ENCODE measurements at regions not wholly inside any gene's neighbourhood (a gene's known extent, or its start where the extent isn't known, plus 50 kb on each side); places are given as distances from the start of the nearest gene placed in this dataset.

DNA sequence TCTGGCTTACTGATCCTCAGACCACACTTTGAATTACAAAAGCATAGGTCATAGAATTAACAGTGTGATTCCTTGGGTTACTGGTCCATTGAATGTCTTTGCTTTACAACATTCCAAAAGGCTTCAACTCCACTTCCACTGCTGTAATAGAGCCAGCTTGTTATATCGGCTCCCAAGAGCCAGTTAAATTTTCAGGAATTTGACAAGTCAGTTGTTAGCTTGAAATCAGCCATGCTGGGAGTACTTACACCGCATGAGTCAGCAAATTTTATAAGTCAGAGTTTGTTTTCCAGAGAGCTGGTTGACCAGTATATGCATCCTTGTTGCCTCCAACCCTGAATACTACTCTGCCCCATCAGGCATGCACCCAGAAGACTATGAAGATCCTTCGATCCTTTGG is 73.1 kb downstream of the FOXB2 start:
- no peaks in the 10 kb centered on the region for H3K36me3 ChIP-seq (ENCODE audit: low read depth, low read length)
- no peak overlapping the region for H3K4me3 ChIP-seq (ENCODE audit: low read length)
- H2AFZ ChIP-seq (ENCODE audit: low read length): no peak overlapping the region
- no peak overlapping the region for H3K9ac ChIP-seq (ENCODE audit: low read length)
- BruUV-seq (replicated peaks): no TSS peak
- ChIA-PET POLR2A (ENCODE audit: unreplicated experiment) (no interaction called here), CTCF (no interaction called here)
- H3K9me3 ChIP-seq (ENCODE audit: low read length): no peaks in the 10 kb centered on the region
- no peak overlapping the region for H3K4me2 ChIP-seq (ENCODE audit: low read length)
- no peaks in the 10 kb centered on the region for H3F3A ChIP-seq (ENCODE audit: low read length, unreplicated experiment)
- intact Hi-C loops (cut with micrococcal nuclease): no loop called here
- H3K27me3 ChIP-seq (ENCODE audit: low read length): peaks cover 6% of the 10 kb centered on the region
- no peak overlapping the region for H3K27ac ChIP-seq (ENCODE audit: low read length)
- no peaks in the 10 kb centered on the region for H3K9me2 ChIP-seq (replicated peaks; ENCODE audit: low read length)
- no peaks in the 10 kb centered on the region for H3K4me1 ChIP-seq (ENCODE audit: insufficient read depth, low read length)
- peak; percentile 35 for DNase-seq
- no peak for ATAC-seq
- no peaks in the 10 kb centered on the region for H4K20me1 ChIP-seq (ENCODE audit: low read length)
- TF ChIP-seq, protein P1, sequence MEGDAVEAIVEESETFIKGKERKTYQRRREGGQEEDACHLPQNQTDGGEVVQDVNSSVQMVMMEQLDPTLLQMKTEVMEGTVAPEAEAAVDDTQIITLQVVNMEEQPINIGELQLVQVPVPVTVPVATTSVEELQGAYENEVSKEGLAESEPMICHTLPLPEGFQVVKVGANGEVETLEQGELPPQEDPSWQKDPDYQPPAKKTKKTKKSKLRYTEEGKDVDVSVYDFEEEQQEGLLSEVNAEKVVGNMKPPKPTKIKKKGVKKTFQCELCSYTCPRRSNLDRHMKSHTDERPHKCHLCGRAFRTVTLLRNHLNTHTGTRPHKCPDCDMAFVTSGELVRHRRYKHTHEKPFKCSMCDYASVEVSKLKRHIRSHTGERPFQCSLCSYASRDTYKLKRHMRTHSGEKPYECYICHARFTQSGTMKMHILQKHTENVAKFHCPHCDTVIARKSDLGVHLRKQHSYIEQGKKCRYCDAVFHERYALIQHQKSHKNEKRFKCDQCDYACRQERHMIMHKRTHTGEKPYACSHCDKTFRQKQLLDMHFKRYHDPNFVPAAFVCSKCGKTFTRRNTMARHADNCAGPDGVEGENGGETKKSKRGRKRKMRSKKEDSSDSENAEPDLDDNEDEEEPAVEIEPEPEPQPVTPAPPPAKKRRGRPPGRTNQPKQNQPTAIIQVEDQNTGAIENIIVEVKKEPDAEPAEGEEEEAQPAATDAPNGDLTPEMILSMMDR (conservative IDR thresholded peaks at IDR 0.05; ENCODE audit: low read depth, low read length): no peak
- no peak for TF ChIP-seq EZH2phosphoT487 (IDR thresholded peaks at IDR 0.05; ENCODE audit: borderline replicate concordance, low read length)
- TF ChIP-seq EZH2 (IDR thresholded peaks at IDR 0.05; ENCODE audit: low read length, unreplicated experiment): no peak
- no peaks in the 10 kb centered on the region for H3K79me2 ChIP-seq (ENCODE audit: low read length)

DNA sequence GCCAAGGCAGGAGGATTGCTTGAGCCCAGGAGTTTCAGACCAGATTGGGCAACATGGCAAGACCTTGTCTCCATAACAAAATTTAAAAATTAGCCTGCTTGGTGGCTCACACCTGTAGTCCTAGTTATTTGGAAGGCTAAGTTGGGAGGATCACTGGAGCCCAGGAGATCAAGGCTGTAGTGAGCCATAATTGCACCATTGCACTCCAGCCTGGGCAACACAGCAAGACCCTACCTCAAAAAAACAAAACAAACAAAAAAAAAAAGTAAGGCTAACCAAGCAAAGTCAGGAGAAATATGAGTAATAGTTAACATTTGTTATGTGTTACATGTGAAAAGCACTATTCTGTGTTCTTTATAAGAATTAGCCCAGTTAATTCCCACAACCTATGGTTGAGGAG is 74.7 kb downstream of the FOXB2 start:
- Histone ChIP-seq H3K4me3 (ENCODE audit: low read length) (no peak overlapping the region), H3K27me3 (ENCODE audit: low read length) (peaks cover 11% of the 10 kb centered on the region), H3K27ac (ENCODE audit: low read length) (no peak overlapping the region), H3K4me2 (ENCODE audit: low read length) (no peak overlapping the region), H3F3A (ENCODE audit: low read length, unreplicated experiment) (no peaks in the 10 kb centered on the region), H3K36me3 (ENCODE audit: low read depth, low read length) (no peaks in the 10 kb centered on the region), H3K9me3 (ENCODE audit: low read length) (no peaks in the 10 kb centered on the region), H3K9me2 (replicated peaks; ENCODE audit: low read length) (no peaks in the 10 kb centered on the region), H2AFZ (ENCODE audit: low read length) (no peak overlapping the region), H3K79me2 (ENCODE audit: low read length) (no peaks in the 10 kb centered on the region), H4K20me1 (ENCODE audit: low read length) (no peaks in the 10 kb centered on the region), H3K9ac (ENCODE audit: low read length) (no peak overlapping the region), H3K4me1 (ENCODE audit: insufficient read depth, low read length) (no peaks in the 10 kb centered on the region)
- ChIA-PET POLR2A (ENCODE audit: unreplicated experiment) (no interaction called here), CTCF (no interaction called here)
- DNase-seq (no peak), ATAC-seq (no peak)
- BruUV-seq (replicated peaks): no TSS peak
- no peak for TF ChIP-seq EZH2 (IDR thresholded peaks at IDR 0.05; ENCODE audit: low read length, unreplicated experiment)
- no peak for TF ChIP-seq EZH2phosphoT487 (IDR thresholded peaks at IDR 0.05; ENCODE audit: borderline replicate concordance, low read length)
- TF ChIP-seq, protein P1 (conservative IDR thresholded peaks at IDR 0.05; ENCODE audit: low read depth, low read length): no peak
- intact Hi-C loops (cut with micrococcal nuclease): no loop called here

DNA sequence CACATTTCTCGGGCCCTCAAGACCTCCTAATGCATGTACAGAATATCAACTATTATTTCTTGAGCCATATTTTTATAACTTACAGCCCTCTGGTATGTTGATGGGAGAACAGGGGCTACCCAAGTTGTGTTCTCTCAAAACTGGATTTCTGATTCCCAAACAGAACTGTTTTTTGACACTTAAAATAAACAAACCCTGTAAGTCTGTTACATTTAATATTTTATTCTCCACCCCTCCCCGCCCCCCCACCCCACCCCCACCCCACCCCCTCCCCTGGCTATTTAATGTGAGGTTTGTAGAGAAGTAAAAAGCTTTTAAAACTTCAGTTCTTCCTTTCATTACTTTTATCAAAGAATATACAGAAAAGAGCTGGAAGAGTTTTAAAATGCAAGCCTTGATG is 77.9 kb downstream of the FOXB2 start:
- no peak for ATAC-seq

More for the DNA sequence above, 77.9 kb downstream of the FOXB2 start:
- H3K9ac ChIP-seq (ENCODE audit: low read length): no peak overlapping the region
- intact Hi-C loops (cut with micrococcal nuclease): no loop called here
- TF ChIP-seq EZH2phosphoT487 (IDR thresholded peaks at IDR 0.05; ENCODE audit: borderline replicate concordance, low read length) (no peak), EZH2 (IDR thresholded peaks at IDR 0.05; ENCODE audit: low read length, unreplicated experiment) (no peak)
- TF ChIP-seq, protein P1 (conservative IDR thresholded peaks at IDR 0.05; ENCODE audit: low read depth, low read length): no peak
- H3K36me3 ChIP-seq (ENCODE audit: low read depth, low read length): no peaks in the 10 kb centered on the region
- H3K79me2 ChIP-seq (ENCODE audit: low read length): no peaks in the 10 kb centered on the region
- H3K9me2 ChIP-seq (replicated peaks; ENCODE audit: low read length): no peaks in the 10 kb centered on the region
- H3K9me3 ChIP-seq (ENCODE audit: low read length): no peaks in the 10 kb centered on the region
- H3K27me3 ChIP-seq (ENCODE audit: low read length): peaks cover 20% of the 10 kb centered on the region
- no peaks in the 10 kb centered on the region for H4K20me1 ChIP-seq (ENCODE audit: low read length)
- H2AFZ ChIP-seq (ENCODE audit: low read length): no peak overlapping the region
- no peaks in the 10 kb centered on the region for H3K4me1 ChIP-seq (ENCODE audit: insufficient read depth, low read length)
- ChIA-PET POLR2A (ENCODE audit: unreplicated experiment) (no interaction called here), CTCF (no interaction called here)
- H3K4me3 ChIP-seq (ENCODE audit: low read length): no peak overlapping the region
- no TSS peak for BruUV-seq (replicated peaks)
- H3K4me2 ChIP-seq (ENCODE audit: low read length): no peak overlapping the region
- no peaks in the 10 kb centered on the region for H3F3A ChIP-seq (ENCODE audit: low read length, unreplicated experiment)
- H3K27ac ChIP-seq (ENCODE audit: low read length): no peak overlapping the region
- DNase-seq: no peak

All from PC-3 (cell line).